ENCODE measurements at regions not wholly inside any gene's neighbourhood (a gene's known extent, or its start where the extent isn't known, plus 50 kb on each side); places are given as distances from the start of the nearest gene placed in this dataset.
A peak's percentile ranks its signal among the peaks of the same experiment; 100 is the strongest.
"Not testable (repeated sequence)": the region's sequence is repeated elsewhere in the genome, so short reads cannot be mapped to it uniquely, and the experiment has no call there.

DNA sequence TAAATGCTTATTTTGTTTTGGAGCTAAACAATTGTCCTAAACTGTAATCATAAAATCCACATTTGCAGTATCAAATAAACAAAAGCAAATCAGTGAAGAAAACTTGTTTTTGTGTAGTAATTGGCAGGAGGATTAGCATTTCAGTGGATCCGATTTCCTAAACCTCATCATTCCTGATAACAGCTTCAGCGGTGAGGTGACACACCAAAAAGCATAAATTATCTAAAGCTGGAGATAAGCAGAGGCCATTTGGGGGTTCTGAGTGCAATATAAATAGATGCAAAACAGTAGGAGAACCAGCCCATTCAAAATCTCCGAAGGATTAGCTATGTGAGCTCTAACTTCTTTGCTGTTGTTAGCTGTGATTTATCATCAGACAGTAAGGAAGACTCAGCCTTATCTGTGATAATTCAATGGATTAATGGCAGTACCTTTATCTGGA lies 235.8 kb downstream of the EPHA7 start:
- no peak for DNase-seq

GRCh38 chr6:93182938-93183479 lies 236.3 kb downstream of the EPHA7 start:
- DNase-seq = no peak

DNA sequence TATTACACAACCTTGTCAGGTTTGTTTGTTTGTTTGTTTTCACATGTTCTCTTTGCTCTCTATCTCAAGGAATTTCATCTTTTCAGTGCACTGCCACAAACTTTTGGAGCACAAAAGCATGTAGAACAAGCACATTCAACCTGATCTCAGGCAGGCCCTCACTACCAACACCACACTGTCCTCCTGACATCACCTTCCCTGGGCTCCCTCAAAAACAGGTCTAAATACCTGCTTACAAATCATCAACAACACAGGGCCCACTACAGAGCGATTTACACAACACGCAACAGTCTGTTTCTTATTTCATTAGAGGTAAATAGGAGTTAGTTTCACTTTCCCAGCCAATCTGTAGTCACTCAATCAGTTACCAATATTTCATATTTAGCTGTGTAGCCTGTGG lies 241.4 kb downstream of the EPHA7 start:
- DNase-seq = no peak

DNA sequence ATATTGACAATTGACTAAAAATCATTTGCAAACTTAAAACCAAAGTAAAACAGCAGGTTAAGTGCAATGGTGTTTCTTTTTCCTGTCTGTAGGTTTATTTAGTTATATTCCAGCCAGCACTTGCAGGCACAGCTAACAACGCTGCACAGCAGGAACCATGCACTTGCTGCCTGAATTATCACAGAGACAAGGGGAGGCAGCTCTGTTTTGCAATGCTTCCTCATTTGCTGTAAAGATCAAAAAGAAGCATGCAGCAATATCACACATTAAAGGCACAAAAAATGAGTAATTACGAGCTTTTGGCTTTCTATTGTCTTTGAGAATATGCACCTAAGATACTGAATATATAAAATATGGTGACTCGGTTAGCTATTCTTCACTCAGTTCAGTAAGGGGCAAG lies 241.9 kb downstream of the EPHA7 start:
- DNase-seq = no peak

DNA sequence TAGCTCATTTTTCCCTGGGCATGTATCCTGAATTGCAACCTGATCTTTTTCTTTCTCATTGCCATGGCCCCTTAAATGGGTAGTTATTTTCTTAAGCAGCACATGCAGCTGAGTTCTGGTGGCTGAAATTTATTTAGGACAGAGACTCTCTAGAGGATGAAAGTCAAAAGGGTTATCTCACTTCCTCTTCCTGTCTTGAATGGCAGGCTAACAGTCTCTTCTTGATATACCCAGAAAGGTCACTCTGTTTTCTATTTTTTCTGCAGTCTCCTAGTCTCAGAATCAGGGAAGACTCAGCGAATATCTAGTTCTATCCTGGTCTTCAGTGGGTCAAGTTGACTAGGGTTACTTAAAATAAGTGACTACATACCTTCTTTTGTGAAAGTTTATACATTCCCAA lies 243.3 kb downstream of the EPHA7 start:
- no peak for DNase-seq

DNA sequence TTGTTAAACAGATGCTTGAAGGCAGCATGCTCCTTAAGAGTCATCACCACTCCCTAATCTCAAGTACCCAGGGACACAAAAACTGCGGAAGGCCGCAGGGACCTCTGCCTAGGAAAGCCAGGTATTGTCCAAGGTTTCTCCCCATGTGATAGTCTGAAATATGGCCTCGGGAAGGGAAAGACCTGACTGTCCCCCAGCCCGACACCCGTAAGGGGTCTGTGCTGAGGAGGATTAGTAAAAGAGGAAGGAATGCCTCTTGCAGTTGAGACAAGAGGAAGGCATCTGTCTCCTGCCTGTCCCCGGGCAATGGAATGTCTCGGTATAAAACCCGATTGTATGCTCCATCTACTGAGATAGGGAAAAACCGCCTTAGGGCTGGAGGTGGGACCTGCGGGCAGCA lies 245.8 kb downstream of the EPHA7 start:
- DNase-seq = not testable (repeated sequence)

- peak; percentile 79 for DNase-seq
Measured at GRCh38 chr6:93165850-93166430, 253.4 kb downstream of the EPHA7 start.

DNA sequence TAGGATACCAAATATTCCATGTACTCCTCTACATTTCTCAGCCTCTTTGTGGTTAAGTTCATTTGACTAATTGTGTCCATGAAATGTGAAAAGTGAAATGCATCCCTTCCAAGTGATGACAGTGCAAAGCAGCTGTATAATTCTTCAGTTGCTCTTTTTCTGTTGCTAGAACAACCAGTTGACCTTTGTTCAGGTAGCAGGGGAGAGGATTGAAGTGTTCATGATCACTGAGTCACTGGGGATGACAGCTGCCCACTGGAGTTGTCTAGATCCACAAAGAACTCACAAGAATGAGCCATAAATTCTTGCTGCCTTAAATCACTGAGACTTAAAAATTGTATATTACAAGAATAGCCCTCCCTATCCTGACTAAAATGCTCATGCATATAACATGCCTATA lies 254.6 kb downstream of the EPHA7 start:
- DNase-seq = no peak

GRCh38 chr6:93163146-93163545 lies 256.2 kb downstream of the EPHA7 start:
- DNase-seq = no peak

- no peak for DNase-seq
Measured at GRCh38 chr6:93139408-93140081, 279.8 kb downstream of the EPHA7 start.

DNA sequence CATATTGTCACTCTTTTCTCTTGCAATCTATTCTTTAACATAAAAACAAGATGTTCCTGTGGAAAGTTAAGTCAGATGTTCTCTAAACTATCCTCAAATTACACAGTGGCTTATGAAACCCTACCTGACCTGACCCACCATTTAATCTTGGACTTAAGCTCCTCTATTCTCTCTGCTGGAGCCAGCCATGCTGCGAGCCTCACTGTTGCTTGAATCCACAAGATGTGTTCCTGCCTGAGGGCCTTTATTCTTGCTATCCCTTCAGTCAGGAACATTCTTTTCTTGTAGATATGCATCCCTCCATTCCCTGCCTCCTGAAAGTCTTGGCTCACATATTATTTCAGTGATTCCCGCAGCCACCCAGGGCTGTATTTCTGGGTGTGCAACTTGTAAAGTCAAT lies 283.2 kb downstream of the EPHA7 start:
- DNase-seq = no peak

DNA sequence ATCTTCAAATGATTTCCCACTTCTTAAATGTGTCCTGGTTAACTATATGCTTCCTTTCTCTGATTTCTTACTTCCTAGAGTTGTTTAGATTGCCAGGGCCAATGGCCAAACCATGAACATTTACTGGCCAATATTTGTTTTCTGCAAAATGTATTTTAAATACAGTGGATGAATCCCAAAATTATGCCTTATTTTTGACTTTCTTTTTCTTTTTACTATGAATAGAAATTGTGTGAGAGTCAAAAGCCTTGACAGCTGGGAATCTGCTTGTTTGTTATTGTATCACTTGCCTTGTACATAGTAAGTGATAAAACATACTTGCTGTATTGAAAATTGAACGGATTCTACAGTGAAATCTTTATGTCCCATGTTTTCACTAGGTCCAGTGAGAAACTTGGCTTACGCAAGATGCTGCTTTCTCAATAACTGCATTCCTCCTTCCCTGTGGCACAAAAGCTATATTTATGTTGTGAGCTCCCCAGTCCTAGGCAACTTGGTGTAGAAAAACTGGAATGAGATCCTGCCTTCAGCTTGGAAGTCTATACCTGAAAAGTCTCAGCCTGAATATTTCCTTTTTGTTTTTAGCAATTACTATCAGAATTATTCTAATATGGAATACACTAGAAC lies 295.2 kb downstream of the EPHA7 start:
- DNase-seq = no peak

GRCh38 chr6:93123585-93123984 lies 295.8 kb downstream of the EPHA7 start:
- DNase-seq = no peak

DNA sequence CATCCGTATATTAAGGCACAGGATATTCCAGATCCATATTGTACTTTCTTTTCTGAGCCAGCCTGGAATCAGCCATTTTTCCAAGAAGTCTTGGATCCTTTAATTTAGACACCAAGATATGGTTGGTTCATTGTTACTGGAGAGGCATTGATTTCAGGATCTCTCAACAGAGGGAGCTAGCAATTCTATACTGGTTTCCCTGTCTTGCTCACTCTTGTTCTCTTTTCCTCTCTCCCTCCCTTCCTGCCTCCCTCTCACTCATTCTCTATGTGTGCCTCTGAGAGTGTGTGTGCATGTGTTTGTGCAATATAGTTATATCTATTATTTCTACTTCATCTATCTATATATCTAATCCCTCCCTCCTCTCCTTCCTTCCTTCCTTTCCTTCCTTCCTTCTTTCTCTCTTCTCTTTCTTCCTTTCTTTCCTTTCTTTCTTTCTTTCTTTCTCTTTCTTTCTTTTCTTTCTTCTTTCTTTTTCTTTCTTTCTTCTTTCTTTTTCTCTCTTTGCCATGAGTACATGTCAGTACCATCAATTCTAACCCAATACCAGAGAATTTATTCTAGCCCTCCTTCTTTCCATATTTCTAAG lies 299.1 kb downstream of the EPHA7 start:
- DNase-seq = no peak

DNA sequence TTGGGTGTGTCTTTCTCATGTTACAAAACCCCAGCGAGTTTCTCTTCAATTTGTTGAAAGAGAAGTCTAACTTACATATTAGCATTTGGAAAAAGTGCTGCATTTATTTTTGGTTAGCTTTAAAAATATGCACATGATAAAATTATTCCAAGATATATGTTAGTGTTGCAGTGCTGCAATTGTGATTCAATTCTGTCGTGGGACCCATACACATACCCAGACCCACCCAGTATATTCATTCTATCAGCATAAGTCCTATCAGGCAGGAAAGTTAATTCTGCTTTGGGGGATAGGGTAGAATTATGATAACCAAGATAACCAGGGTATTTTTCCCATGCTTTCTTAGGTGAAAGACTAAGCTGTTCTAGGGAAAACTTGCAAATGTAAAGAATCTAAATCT lies 313.5 kb downstream of the EPHA7 start:
- DNase-seq = no peak

GRCh38 chr6:93105017-93105416 lies 314.3 kb downstream of the EPHA7 start:
- DNase-seq = no peak

DNA sequence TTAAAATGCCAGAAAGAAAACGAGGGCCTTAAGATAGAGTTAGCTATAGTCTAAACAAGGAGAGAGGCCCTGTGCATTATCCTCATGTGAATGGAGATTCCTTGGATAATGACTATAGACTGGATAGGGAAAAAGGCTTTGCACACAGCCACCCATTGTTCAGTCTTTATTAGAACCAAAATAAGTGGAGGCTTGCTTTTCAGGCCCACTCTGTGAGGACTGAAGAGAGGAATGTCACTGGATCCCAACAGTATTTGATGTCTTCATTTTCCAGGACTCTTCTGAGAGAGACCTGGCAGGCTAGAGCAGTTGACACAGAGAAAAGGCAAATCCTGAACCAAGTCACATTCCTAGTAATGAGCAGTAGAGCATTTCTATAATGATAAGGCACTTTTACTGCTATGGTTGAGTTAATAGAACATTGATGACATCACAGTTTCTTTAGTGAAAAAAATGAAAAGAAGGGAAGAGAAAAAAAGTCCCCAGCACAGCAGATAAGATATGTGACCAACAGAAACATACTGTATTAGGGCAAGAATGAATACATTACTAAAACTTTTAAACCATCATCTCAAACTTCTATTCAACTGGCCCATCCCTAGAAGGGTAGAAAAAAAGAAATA lies 315.1 kb downstream of the EPHA7 start:
- no peak for DNase-seq

DNA sequence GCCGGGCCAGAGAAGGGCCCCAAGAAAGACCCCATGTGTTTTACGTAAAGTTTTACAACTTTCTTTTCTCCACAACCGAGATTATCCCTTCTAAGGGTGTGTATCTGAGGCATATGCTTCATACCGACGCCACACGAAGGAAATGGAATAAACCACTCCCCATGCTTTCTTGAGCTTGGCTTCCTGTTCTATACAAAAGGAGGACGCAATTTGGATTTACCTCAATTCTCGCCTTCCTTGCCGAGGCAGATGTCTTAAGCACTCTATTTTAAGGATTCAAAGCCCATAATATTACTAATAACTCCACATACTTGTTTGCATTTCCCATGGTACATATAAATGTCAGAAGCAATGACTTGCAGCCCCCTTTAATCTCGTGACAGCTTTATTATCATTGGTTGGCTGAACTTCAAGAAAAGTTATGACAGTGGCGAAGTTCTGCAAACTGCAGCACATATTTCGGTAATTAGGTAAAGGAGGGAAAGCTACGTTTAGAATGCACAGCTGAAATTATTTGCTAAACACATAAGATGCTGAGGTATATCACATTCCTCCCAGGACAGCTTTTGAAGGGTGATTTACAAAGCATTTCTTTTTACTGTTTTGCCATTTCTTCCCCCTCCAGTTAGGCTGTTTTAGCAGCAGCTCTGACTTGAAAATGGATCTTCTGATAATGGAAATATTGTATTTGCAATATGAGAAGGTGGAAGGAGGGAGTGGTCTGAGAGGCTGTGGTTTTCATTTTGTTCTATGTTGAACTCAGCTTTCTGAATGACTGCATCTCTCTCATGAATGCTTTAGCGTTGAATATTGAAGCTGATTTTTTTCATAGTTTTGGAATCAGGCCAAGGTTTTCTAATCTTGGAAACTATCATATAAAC lies 330.5 kb downstream of the EPHA7 start:
- no peak for DNase-seq

- no peak for DNase-seq
Measured at GRCh38 chr6:93087606-93088005, 331.8 kb downstream of the EPHA7 start.

GRCh38 chr6:93086351-93086750 lies 333.0 kb downstream of the EPHA7 start:
- DNase-seq = no peak

- no peak for DNase-seq
Measured at GRCh38 chr6:93083337-93084230, 335.8 kb downstream of the EPHA7 start.
